HepG2 (cell line): ENCODE measurements at regions not wholly inside any gene's neighbourhood (a gene's known extent, or its start where the extent isn't known, plus 50 kb on each side); places are given as distances from the start of the nearest gene placed in this dataset.

Experiments used
- ATAC-seq: fragments of 200-7000 bp; cut with Tn5 transposase; 3 replicates; pipeline ENCODE4 v1.9.1; 2020; ENCODE audit warnings: mild to moderate bottlenecking, moderate library complexity
- BruUV-seq: library from RNA; stranded (reverse); fragments of 400-500 nt; replicated peaks from 2 replicates; lab custom pipeline; 2021; lab: Mats Ljungman, UMichigan
- CTCF ChIA-PET: fragments of 300-600 bp; formaldehyde crosslinking; extraction: SDS; loops from one replicate; lab custom pipeline; 2021; ENCODE audit warnings: low total read pairs, inconsistent platforms, low intra/inter-chr PET ratio; lab: Yijun Ruan, JAX
- POLR2A ChIA-PET: fragments of 350-600 bp; sonication (Branson Sonifier 250); formaldehyde crosslinking; loops from one replicate; lab custom pipeline; 2020; ENCODE audit warnings: antibody characterized with exemption, inconsistent platforms; lab: Yijun Ruan, JAX
- DNase-seq: peaks from one replicate; pipeline ENCODE4 v3.0.0-alpha.2; 2015; ENCODE audit warnings: low spot score
- FAIRE-seq: peaks from 3 replicates; lab custom pipeline; 2011; peaks lifted over from hg19 to GRCh38; lab: Jason Lieb, UNC
- H2AFZ ChIP-seq: one replicate; pipeline ENCODE4 v1.6.1; 2011; ENCODE audit warnings: low read length, inconsistent platforms
- H3K27ac ChIP-seq: fragments of 300-600 bp; 3 replicates; pipeline ENCODE4 v1.8.0; 2011; ENCODE audit warnings: mixed run types, mild to moderate bottlenecking, mixed read lengths, low read length, inconsistent platforms; ENCODE audit not compliant: insufficient read depth; ENCODE audit errors: extremely low read length
- H3K27me3 ChIP-seq, 2 experiments: fragments of 200-600 bp in 1 of 2; 2 replicates in 1 of 2; 3 replicates in 1 of 2; pipeline versions ENCODE4 v1.6.0 to v1.8.0; 2011; ENCODE audit warnings: low read length in 2 of 2, mild to moderate bottlenecking in 2 of 2, moderate library complexity in 2 of 2, inconsistent platforms in 1 of 2; ENCODE audit not compliant: insufficient read depth in 2 of 2, control insufficient read depth in 1 of 2
- H3K36me3 ChIP-seq, 2 experiments: fragments of 200-600 bp in 1 of 2; replicated peaks in 1 of 2; 2 replicates in 1 of 2; 3 replicates in 1 of 2; pipeline versions ENCODE4 v1.5.1 to v1.8.0; 2011; ENCODE audit warnings: low read length in 2 of 2, inconsistent platforms in 1 of 2; ENCODE audit not compliant: insufficient read depth in 2 of 2, control insufficient read depth in 1 of 2
- H3K4me1 ChIP-seq: 2 replicates; pipeline ENCODE4 v1.5.1; 2012; ENCODE audit warnings: low read length, inconsistent platforms; ENCODE audit not compliant: insufficient read depth
- H3K4me2 ChIP-seq: 2 replicates; pipeline ENCODE4 v1.6.0; 2011; ENCODE audit warnings: low read depth, low read length, inconsistent platforms
- H3K4me3 ChIP-seq, 3 experiments: fragments of 200-600 bp in 1 of 3; sonication (generic), shearing (Covaris generic) in 1 of 3; replicated peaks in 1 of 3; 2 replicates each; pipeline ENCODE4 v1.5.1; 2011 to 2016; ENCODE audit warnings: low read length in 3 of 3, inconsistent platforms in 2 of 3, low read depth in 2 of 3, mild to moderate bottlenecking in 2 of 3, control low read depth in 1 of 3, mixed read lengths in 1 of 3; ENCODE audit not compliant: insufficient read depth in 1 of 3
- H3K79me2 ChIP-seq: one replicate; pipeline ENCODE4 v1.6.1; 2011; ENCODE audit warnings: low read length, inconsistent platforms; ENCODE audit not compliant: insufficient read depth
- H3K9ac ChIP-seq: 2 replicates; pipeline ENCODE4 v1.6.0; 2011; ENCODE audit warnings: mild to moderate bottlenecking, low read depth, low read length, inconsistent platforms; ENCODE audit not compliant: insufficient read depth
- H3K9me3 ChIP-seq: 2 replicates; pipeline ENCODE4 v1.5.1; 2012; ENCODE audit warnings: mild to moderate bottlenecking, low read length
- H4K20me1 ChIP-seq: 2 replicates; pipeline ENCODE4 v1.6.0; 2011; ENCODE audit warnings: inconsistent platforms, mild to moderate bottlenecking, low read length, moderate library complexity; ENCODE audit not compliant: insufficient read depth
- EZH2 ChIP-seq: conservative IDR thresholded peaks from 2 replicates; pipeline ENCODE4 v1.6.1; 2012; ENCODE audit warnings: mild to moderate bottlenecking, low read depth, low read length, moderate library complexity
- FOXM1 ChIP-seq: sonication (generic); formaldehyde crosslinking; IDR thresholded peaks from 2 replicates; pipeline ENCODE4 v1.5.0; 2020; ENCODE audit warnings: missing genetic modification reagents
- GFI1 ChIP-seq: sonication (generic); formaldehyde crosslinking; IDR thresholded peaks from 2 replicates; pipeline ENCODE4 v1.5.0; 2020; ENCODE audit warnings: missing genetic modification reagents, mild to moderate bottlenecking, borderline replicate concordance
- HNRNPLL ChIP-seq: fragments of 200-400 bp; formaldehyde crosslinking; IDR thresholded peaks from 2 replicates; pipeline ENCODE4 v1.6.1; 2017; ENCODE audit warnings: mild to moderate bottlenecking, low read depth, low read length; ENCODE audit not compliant: poor library complexity, severe bottlenecking
- LCORL ChIP-seq, 2 experiments: fragments of 450-650 bp in 1 of 2; sonication (generic) in 1 of 2; formaldehyde crosslinking in 1 of 2; IDR thresholded peaks; 2 replicates each; pipeline versions ENCODE4 v1.5.0 to v1.6.1; 2017 to 2020; ENCODE audit warnings: antibody characterized with exemption in 1 of 2, missing genetic modification reagents in 1 of 2
- PHF8 ChIP-seq: sonication (generic); formaldehyde crosslinking; IDR thresholded peaks from 2 replicates; pipeline ENCODE4 v1.5.0; 2020; ENCODE audit warnings: missing genetic modification reagents
- TAF1 ChIP-seq: sonication (generic); formaldehyde crosslinking; IDR thresholded peaks from 2 replicates; pipeline ENCODE4 v1.4.0; 2020; ENCODE audit warnings: missing genetic modification reagents
- TAF15 ChIP-seq: fragments of 200-400 bp; formaldehyde crosslinking; IDR thresholded peaks from one replicate; pipeline ENCODE4 v1.6.1; 2018; ENCODE audit warnings: mild to moderate bottlenecking, low read depth, low read length; ENCODE audit not compliant: poor library complexity, severe bottlenecking
- TOPORS ChIP-seq: sonication (generic); formaldehyde crosslinking; IDR thresholded peaks from 2 replicates; pipeline ENCODE4 v1.8.0; 2023; ENCODE audit warnings: mild to moderate bottlenecking, missing genetic modification reagents
- TP53 ChIP-seq: sonication (generic); formaldehyde crosslinking; conservative IDR thresholded peaks from 2 replicates; pipeline ENCODE4 v1.4.0; 2020; ENCODE audit warnings: missing genetic modification reagents
- WGBS: methylation state at CpG from one replicate; pipeline ENCODE4 v1.1.6; 2017; ENCODE audit warnings: low lambda C conversion rate; 5-methylcytosine and 5-hydroxymethylcytosine counted together
- in situ Hi-C: cut with HindIII; loops from 2 replicates; pipeline ENCODE4 v1.10.0; 2017; ENCODE audit warnings: low pct_unique_long_range_greater_than_20kb; ENCODE audit not compliant: extremely low pct_ligation_motif_present
- intact Hi-C: fragments of 100-400 bp; cut with micrococcal nuclease; formaldehyde crosslinking; loops from one replicate; pipeline ENCODE4 v1.10.0; 2022; ENCODE audit not compliant: unreplicated experiment
- TF ChIP-seq, protein P1 (sequence below): sonication (generic); formaldehyde crosslinking; IDR thresholded peaks from 2 replicates; pipeline ENCODE4 v1.8.0; 2022; ENCODE audit warnings: mild to moderate bottlenecking, missing genetic modification reagents; ENCODE audit not compliant: insufficient replicate concordance

DNA sequence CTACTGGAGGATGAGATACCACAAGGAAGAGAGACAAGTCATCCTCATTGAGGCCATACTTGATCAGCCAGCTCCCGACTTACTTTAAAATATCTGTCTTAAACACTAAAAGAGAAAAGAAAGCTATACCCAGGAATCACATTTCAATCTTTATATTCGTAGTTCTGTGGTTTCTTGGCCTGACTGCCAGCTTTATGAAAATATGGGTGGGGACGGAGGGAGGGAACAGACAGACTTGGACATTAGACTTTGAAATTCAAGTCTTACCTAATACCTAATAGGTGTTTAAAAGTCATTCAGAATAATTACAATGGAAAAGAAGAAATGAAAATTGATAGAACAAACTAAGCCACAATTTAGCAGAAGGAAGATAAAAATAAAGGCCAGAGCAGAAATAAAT lies 604.8 kb upstream of the RORB start:
- Histone ChIP-seq H3K4me2 (no peak overlapping the region), H4K20me1 (no peaks in the 10 kb centered on the region), H3K9me3 (no peaks in the 10 kb centered on the region), H3K9ac (no peak overlapping the region), H3K27ac (no peak overlapping the region), H3K27me3 (no peaks in the 10 kb centered on the region), H3K79me2 (no peaks in the 10 kb centered on the region), H3K4me1 (no peaks in the 10 kb centered on the region), H3K36me3 (no peaks in the 10 kb centered on the region), H2AFZ (no peak overlapping the region), H3K4me3 (no peak overlapping the region)
- TF ChIP-seq HNRNPLL (no peak), TAF15 (no peak), EZH2 (no peak), TAF1 (CRISPR knock-in tag) (no peak), TP53 (CRISPR knock-in tag) (no peak), GFI1 (CRISPR knock-in tag) (no peak), FOXM1 (no peak), LCORL (IDR thresholded peaks at IDR 0.05) (no peak), LCORL (CRISPR knock-in tag; IDR thresholded peaks at IDR 0.05) (no peak), PHF8 (CRISPR knock-in tag) (no peak), TOPORS (CRISPR knock-in tag) (no peak)
- TF ChIP-seq, protein P1, sequence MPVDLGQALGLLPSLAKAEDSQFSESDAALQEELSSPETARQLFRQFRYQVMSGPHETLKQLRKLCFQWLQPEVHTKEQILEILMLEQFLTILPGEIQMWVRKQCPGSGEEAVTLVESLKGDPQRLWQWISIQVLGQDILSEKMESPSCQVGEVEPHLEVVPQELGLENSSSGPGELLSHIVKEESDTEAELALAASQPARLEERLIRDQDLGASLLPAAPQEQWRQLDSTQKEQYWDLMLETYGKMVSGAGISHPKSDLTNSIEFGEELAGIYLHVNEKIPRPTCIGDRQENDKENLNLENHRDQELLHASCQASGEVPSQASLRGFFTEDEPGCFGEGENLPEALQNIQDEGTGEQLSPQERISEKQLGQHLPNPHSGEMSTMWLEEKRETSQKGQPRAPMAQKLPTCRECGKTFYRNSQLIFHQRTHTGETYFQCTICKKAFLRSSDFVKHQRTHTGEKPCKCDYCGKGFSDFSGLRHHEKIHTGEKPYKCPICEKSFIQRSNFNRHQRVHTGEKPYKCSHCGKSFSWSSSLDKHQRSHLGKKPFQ = no peak
- POLR2A ChIA-PET = no interaction called here
- ATAC-seq = no peak
- no peak for FAIRE-seq
- DNase-seq = no peak
- WGBS = 2% methylated on average over 3 of the region's 3 CpGs
- no TSS peak for BruUV-seq
- intact Hi-C loops (no loop called here), in situ Hi-C loops (no loop called here)
- CTCF ChIA-PET = no interaction called here
